NK-92 treated with Interleukin-12 subunit alpha and Interleukin-12 subunit beta, amount 100 ng/mL, for 24 hours (cell line): ENCODE measurements at regions not wholly inside any gene's neighbourhood (a gene's known extent, or its start where the extent isn't known, plus 50 kb on each side); places are given as distances from the start of the nearest gene placed in this dataset.
"Not testable (repeated sequence)": the region's sequence is repeated elsewhere in the genome, so short reads cannot be mapped to it uniquely, and the experiment has no call there.

Source experiments
- DNase-seq: peaks from one replicate; lab custom pipeline; 2025; lab: John Stamatoyannopoulos, UW

DNA sequence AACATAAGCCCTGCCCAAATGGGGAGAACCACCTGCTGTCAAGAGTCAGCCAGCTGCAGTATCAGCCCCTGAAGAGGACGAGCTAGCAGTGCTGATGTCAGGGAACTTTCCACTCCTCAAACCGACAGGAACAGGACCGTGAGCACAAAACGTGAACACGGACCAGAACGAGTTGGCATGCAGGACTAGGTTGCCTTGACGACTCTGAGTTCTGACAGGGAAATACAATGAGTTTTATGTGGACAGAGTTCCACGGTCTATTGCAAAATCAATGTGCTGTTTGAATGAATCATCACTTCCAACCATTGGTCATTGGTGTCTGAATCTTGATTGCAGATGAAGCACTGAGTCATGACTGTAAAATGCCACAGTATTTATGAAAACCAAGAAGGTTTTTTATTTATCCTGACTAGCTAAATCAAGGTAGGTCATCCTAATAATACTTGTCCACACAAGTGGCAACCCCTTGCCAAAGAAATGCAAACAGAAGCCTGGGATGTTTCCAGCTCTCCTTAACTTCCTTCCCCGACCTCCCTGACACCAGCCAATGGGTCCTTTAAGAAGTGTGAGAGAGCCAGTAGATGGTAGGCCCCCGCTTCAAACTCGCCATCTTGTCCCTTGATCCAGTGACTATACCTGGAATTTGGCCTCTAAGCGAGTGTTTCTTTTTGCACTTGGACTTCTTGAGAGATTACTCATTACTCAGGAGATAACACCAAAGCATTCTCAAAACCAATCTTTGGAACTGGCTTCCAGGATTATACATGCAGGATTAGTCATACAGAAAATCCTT lies 119.6 kb downstream of the ASB7 start:
- DNase-seq: peak; percentile 68

DNA sequence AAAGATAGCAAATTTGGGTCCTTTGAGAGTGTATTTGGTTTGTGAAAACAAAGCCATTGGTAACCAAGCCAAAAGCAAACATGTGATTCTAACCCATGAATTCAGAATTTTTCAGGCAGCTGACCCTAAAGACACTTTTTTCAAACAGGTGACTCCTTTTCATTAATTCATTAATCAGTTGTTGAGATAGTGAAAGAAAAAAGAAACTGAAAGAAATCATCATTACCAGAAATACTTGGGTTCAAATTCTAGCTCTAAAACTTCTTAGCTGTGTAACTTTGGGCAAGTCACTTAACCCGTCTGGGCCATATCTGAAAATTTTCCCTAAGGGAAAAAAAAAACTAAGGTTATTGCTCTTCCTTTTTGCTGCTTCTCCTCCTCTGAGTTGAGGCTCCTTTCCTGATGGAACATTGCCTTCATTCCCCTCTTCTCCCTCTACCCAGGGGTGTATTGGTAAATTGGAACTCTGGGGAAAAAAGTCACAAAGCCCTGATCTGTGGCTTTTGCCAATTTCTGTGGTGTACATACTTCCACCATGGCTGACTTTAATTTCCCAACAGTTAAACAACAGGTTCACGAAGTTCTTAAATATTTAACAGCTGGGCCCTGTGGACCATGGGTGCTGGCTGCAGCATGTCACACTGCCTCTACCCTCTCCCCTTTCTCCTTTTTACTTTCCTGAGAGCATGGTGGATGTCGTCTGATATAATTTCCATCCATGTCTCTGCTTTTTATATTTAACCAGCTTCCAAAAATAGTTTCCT lies 120.3 kb downstream of the ASB7 start:
- no peak for DNase-seq

DNA sequence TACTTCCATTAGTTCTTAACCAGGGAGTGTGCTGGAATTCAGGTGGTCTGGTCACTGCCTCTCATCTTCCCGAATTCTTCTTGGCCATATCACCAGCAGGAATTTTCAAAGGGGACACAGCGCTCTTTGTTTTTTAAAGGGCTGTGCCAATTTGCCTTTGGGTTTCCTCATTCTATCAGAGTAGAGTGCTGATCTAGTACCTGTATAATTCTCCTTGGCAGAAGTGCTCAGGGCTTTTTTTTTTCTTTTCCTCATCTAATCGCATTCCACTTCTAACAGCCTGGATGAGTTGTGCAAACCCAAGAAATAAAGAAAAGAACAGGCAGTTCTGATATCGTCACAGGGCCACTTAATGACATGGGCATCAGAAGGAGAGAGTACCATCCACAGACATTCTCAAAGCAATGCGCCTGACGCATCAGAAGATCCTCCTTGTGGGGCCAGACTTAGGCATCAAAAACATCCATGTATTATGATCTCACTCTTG lies 121.0 kb downstream of the ASB7 start:
- no peak for DNase-seq

DNA sequence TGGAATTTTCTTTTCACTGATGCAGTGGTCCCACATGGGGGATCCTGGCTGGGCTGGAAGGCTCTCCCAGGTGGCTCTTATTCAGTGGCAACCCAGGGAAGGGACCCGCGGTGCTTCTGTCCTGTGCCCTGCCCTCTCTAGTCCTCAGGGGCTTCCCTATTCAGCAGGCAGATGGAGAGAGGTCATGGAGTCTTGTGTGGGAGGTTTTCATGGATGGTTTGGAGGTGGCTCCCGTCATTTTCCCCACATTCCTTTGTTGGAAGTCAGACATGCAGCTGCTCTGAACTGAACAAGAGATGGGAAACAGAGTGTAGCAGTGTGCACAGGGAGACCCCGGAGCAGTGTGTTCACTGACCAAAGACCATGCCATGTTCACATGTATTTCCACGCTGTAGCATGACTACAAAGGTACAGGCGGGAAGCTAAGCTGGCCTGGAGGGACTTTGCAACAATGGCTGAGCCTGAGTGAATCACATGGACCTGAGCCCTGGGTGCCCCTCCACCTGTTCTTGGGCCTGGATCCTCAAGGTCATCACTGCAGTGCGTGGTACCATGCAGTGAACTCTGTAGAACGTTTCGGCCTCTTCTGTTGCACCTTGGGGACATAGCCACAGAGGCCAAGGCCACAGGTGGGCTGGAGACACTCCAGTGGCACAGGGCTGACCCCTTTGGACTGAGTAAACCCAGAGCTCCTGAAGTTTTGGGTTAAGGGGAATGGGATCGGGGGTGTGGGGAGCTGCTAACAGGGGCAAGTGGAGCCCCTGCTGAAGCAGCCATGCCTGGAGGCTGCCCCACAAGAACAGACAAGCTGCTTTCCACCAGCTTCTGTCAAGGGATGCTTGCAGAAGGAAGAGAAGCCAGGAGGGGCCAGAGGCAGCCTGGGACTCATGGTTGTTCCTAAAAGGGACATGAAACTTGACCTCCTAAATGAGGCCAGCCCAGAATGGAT lies 123.0 kb downstream of the ASB7 start:
- no peak for DNase-seq

DNA sequence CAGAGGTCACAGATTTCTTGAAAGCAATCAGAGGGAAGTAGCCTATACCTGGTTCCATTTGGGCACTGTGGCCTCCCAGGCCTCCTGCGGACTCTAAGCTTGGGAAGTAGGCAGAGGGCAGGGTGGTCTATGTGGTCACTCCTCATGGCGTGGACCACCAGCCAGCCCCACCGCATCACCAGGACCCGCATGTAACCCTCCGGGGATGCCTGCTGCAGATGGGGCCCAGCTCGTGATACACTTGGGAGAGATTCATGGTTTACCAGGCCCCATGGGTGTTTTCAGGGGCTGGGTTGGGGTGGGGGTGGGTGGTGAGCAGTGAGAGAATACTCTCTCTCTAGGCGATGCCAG lies 123.7 kb downstream of the ASB7 start:
- no peak for DNase-seq

DNA sequence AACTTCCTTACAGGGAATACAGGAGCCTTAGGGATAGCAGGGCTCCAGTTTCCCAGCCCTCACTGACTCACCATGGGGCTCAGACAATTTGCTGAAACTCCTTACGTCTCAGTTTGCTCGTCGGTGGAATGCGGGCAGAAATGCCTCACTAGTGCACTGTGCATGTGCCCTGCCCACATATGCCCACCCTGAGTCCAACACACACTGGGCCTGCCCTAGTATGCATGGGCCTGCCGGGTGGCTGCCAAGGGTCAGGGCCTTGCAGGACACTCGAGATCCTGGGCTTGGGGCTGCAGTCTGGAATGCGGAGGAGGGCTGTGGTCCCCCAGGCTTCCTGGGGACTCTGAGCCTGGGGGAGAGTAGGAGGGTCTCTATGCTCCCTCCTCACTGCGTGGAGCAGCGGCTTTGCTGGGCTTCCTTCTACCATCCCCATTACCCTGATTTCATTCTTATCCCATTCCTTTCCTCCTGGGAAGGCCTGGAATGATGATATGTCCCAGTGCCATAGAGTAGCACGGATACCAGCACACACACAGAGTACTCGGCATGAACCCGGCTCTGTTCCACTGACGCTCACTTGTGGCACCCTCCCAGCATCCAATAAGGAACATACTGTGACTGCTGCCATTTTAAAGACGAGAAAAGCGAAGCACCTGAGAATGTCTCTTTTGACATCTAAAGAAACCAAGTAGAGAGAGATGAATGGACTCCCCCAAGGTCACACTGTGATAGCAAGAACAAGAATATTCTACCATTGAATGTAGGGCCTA lies 124.2 kb downstream of the ASB7 start:
- DNase-seq: no peak

DNA sequence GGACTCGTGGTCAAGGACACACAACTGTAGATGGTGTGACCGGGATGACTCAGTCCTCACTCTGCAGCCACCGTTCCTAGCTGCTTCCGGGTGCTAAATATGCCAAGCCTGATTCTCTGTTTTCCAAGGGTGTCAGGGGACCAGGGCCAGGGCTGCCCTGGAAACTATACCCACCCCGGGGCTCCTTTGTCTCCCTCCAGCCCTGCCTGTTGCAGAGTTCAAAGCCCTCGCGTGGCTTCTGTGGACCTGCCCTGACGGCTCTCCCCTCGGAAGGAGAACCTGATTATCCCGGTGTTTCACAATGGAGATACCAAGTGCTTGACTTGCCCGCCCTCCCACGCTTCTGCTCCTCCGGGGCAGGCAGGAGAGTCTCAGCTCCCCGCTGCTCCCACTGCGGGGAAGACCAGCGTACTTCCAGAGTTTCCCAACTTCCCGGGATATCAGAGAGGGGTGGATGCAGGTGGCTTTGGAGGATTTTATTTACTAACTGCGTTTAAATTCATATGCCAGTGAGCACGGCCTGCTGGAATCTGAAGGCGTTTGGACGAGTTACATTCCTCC lies 125.0 kb downstream of the ASB7 start:
- DNase-seq: no peak

DNA sequence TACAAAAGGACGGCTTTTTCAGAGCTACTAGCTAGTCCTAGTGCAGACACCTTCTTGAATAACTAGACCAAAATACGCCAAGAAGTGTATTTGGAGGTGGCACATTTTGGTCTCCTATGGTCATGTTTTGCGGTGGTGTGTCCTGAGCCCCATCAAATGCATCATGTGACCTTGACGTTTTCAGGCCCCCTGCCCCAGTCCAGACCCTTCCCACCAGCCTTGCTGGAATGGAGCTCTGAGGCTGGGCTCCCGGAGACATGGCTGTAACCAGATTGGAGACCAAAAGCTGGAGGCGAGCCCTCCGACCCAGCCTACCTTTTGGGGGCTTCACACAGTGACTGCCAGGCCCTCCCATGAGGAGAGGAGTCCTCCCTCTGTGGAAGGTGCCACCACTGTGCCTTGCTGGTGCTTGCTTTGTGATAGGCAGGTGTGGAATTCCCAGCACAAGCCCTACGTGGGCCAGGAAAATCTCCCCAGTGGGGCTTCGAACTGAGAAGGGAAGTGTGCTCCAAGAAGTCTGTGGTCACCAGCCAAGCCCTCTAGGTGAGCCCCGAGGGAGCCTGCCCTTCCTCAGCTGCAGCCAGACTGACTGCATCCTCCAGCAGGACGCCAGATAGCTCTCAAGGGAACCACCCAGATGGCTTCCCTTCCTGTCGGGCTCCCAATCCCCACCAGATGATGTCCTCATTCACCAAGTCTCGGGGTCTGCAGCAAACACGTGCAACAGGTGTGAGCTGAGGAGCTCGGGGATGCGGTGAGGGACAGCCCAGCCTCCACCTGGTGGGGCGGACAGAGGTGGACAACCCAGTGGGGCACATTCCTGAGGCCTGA lies 126.2 kb downstream of the ASB7 start:
- no peak for DNase-seq

DNA sequence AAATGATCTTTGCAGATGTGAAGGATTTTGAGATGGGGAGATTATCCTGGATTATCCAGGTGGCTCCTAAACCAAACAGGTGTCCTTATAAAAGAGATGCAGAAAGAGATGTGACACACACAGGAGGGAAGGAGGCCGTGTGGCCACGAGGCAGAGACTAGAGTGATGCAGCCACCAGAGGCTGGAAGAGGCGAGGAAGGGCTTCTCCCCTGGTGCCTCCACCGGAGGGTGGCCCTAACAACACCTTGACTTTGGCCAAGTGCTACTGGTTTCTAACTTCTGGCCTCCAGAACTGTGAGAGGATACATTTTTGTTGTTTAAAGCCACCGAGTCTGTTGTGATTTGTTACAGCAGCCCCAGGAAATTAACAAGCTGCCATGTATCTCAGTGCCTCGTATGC lies 127.1 kb downstream of the ASB7 start:
- DNase-seq: no peak

DNA sequence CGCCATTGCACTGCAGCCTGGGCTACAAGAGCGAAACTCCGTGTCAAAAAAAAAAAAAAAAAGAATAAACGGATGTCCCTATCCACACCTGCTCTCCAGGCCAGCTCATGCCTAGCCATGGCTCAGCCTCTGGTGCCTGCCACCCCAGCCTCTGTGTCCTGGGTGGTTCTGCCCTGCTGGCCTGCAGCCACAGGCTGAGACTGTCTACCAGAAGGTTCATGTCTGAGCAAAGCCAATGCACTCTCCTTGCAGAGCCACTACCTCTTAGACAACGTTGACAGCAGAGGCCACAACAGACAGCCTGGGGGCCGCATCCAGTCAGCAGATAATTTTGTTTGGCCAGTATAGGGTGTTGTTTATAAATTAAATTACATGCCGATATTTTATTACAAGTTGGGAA lies 127.7 kb downstream of the ASB7 start:
- DNase-seq: no peak

DNA sequence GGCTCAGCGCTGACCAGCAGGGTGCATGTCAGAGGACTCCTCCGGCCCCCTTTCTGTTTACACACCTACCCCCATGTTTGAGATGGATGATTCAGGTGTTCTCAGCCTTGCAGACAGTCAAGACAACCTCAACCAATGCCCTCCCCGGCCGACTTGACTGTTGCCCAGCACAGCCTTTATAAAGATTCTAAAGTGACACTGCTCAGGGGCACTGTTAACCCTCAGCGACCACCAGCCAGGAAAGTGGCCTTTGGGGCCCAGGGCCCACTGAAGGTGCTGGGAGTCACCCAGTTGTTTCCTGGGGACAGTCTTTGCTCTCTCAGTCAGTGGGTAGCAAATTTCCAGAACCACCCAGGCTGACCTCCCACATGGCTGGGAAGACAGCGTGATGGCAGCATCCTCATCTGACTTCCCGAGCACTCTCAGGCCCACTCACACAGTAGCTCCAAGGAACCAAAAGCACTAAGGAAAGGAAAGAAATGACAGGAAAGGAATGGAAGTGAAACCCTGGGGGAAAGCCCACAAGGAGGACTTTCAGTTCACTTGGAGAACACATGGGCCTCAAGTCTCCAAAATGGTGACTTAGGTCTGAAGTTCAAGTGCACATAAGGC lies 128.4 kb downstream of the ASB7 start:
- DNase-seq: no peak

DNA sequence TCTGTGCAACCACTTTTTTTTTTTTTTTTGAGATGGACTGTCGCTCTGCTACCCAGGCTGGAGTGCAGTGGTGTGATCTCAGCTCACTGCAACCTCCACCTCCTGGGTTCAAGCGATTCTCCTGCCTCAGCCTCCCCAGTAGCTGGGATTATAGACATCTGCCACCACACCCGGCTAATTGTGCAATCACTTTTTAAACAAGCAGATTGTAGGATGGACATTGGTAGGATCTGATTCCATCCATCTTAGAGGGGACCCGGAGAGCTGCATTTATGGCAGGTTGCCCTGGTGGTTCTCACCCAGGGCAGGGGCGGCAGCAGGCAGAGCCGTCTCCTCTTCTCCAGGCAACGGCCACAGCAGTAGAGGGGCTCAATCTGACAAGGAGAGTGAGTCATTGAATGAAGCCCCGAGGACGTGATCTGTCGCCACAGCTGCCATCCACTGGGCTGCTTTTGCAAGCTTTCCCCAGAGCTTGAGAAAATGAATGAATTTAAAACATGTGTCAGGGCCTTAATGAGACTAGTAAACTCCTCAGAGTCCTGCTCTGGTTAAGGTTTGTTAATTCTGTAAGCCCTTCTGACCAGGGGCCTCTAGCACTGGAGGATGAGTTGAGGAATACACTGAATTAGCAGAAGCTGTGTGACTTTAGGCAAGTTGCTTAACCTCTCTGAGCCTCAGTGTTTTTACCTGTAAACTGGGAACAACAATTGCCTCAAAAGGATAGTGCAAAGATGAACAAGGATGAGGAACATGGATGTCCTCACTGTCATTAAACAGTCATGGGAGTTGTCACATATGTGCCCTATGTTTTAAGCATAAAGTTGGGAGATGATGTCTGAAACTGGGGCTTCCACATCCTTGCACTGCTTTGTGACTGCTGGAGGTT lies 129.1 kb downstream of the ASB7 start:
- DNase-seq: no peak

DNA sequence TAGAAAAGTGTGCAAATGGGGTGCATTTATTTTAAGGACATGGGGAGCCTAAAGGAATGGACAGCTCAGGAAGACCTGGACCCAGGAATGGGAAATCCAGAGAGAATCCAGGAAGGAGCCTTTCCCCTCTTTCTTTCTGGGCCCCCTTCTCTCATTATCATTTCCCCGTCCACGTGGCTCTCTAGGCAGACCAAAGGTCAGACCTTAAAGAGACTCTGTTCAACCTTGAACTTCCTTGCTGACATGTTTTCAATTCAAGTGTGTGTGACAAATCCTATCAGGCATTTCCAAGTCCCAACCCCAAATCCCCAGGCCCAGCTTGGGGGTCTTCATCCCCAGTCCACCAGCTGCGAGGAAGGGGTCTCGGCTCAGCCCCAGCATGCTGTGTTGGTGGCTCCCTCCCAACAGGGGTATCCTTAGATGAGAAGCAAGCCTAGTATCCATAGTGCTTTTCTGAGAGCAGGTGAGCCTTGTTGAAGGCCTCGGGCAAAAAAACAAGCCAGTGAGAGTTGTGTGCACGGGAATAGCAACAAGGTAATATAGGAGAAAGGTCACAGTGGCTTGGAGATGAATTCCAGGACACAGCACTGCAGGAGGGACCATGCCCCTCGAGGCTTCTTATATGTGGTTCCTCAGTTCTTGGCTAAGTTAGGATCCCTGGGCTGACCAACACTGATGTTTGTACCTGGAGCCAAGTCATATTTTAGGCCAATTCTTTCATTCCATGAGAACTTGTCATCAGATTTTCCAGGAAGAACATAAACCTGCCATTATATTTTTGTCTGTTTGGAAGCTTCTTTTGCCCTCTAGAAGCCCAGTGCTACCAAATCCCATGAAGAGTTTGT lies 130.0 kb downstream of the ASB7 start:
- no peak for DNase-seq

DNA sequence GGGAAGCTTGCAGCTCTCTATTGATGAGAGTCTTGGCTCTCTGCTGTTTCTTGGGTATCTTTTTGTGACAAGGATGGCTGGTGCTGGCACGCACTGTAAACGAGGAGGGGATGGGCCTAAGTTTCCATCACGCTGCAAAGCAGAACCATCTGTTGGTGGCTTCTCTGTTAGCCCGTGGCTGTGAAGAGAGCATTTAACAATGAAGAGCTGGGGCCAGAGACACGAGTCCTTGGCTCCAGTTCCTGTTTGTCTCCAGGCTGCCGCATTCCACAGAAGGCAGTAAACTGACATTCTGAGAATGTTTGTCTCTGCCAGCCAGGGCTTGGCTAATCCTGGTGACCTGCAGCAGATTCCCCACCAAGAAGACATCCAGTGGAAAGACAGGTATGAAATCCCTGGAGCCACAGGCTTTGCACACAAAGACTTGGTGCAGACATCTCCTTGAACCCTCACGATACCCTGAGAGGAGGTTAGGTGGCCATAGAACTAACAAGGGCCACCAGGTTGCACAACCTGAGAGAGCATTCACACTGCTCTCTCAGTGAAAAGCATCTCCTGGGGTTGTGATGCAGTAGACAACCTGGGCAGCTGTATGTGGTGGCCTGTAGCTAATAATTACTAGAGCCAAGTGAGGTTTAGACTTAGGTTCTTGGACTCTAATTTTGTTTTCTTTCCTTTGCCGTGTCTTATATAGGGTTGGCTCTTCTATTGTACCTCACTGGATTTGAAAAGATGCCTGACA lies 130.9 kb downstream of the ASB7 start:
- no peak for DNase-seq

DNA sequence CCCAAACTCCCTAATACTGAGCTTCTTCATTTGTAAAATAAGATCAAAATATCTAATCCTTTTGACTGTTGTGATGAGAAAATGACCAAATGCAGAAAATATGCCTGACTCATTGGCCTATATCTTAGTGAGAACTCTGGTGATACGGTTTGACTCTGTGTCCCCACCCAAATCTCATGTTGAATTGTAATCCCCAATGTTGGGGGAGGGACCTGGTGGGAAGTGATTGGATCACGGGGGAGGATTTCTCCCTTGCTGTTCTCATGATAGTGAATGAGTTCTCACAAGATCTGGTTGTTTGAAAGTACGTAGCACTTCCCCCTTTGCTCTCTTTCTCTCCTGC lies 131.4 kb downstream of the ASB7 start:
- not testable (repeated sequence) for DNase-seq

DNA sequence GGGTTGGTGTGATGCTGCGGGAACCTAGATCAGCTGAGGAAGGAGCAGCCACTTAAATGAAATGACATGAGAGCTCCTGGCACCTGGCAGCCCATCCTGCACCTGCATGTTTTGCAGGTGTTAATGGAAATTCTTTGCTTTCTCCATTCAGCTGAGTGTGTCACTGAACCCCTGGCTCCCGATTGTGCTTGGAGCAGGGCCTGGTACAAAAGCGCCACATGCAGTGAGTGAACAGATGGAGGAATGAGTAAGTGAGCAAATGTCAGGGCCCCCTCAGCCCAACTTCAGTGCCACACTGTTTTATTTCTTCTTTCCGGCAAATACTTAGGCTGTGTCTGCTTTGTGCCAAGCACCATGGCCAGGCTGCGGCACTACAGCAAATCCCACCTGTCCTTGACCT lies 132.2 kb downstream of the ASB7 start:
- DNase-seq: no peak
